Large intestine (tissue), 3 donors: ENCODE measurements at regions not wholly inside any gene's neighbourhood (a gene's known extent, or its start where the extent isn't known, plus 50 kb on each side); places are given as distances from the start of the nearest gene placed in this dataset.

Source experiments
- DNase-seq, 2 donors: peaks; one replicate each; pipeline versions ENCODE4 v3.0.0 to v3.0.0-alpha.2; 2013
- H3K27ac ChIP-seq: one replicate; pipeline ENCODE4 v1.5.1; 2013; ENCODE audit warnings: low read length
- H3K27me3 ChIP-seq: 2 replicates; pipeline ENCODE4 v1.6.1; 2013; ENCODE audit warnings: low read length; ENCODE audit not compliant: control insufficient read depth, insufficient read depth
- H3K36me3 ChIP-seq: 2 replicates; pipeline ENCODE4 v1.6.1; 2013; ENCODE audit warnings: low read length; ENCODE audit not compliant: control insufficient read depth, insufficient read depth
- H3K4me1 ChIP-seq: one replicate; pipeline ENCODE4 v1.6.1; 2013; ENCODE audit warnings: low read length; ENCODE audit not compliant: control insufficient read depth, insufficient read depth
- H3K4me3 ChIP-seq: one replicate; pipeline ENCODE4 v1.5.1; 2013; ENCODE audit warnings: low read length
- H3K9me3 ChIP-seq: one replicate; pipeline ENCODE4 v1.6.1; 2013; ENCODE audit warnings: mild to moderate bottlenecking, low read depth, low read length, moderate library complexity; ENCODE audit not compliant: control insufficient read depth
- WGBS: methylation state at CpG from one replicate; pipeline ENCODE4 v1.1.5; 2013; ENCODE audit warnings: low lambda C conversion rate; ENCODE audit not compliant: insufficient coverage; 5-methylcytosine and 5-hydroxymethylcytosine counted together

DNA sequence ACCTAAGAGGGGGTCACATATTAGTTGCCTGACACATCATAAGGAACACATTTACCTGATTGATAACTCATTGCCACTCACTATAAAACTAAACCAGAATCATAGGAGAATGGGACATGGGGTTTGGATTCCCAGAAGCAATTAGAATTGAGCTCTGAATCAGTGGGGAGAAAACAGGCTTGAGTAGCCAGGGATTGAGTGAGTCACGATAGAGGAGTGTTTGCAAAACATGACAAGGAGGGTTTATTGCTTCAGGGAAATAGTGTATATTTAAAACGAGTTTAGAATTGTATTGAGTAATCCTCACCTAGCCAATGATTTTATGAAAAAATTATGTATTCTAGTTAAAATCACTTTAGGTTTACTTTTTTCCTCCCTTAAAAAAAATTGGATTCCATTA lies 101.1 kb upstream of the THRB start:
- peak overlapping the region; percentile 26 for H3K27ac ChIP-seq
- WGBS: 21% methylated on average over 2 of the region's 2 CpGs
- H3K27me3 ChIP-seq: no peaks in the 10 kb centered on the region
- peak in 1 of 2 donors; percentile 71 for DNase-seq
- H3K4me3 ChIP-seq: no peak overlapping the region
- H3K36me3 ChIP-seq: no peaks in the 10 kb centered on the region
- peaks cover 36% of the 10 kb centered on the region for H3K4me1 ChIP-seq
- H3K9me3 ChIP-seq: no peaks in the 10 kb centered on the region

DNA sequence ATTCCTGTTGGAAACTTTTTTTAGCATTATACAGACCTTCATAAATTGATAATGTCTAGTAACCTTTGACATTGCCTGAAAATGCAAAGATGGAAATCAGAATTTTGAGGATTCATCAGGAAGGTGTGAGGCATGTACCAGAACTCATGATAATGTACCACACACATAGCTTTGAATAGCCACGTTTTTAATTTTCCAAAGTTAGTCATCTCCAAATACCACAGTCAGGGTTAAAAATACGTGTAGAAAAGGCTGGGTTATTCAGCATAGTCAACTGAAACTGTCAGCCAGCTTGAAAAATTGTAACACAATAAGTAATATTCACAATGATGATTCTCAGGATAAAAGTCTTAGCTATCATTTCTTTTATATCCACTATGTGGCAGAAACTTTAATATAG lies 102.0 kb upstream of the THRB start:
- no peaks in the 10 kb centered on the region for H3K36me3 ChIP-seq
- DNase-seq: no peak
- WGBS: 93% methylated on average over 2 of the region's 2 CpGs

DNA sequence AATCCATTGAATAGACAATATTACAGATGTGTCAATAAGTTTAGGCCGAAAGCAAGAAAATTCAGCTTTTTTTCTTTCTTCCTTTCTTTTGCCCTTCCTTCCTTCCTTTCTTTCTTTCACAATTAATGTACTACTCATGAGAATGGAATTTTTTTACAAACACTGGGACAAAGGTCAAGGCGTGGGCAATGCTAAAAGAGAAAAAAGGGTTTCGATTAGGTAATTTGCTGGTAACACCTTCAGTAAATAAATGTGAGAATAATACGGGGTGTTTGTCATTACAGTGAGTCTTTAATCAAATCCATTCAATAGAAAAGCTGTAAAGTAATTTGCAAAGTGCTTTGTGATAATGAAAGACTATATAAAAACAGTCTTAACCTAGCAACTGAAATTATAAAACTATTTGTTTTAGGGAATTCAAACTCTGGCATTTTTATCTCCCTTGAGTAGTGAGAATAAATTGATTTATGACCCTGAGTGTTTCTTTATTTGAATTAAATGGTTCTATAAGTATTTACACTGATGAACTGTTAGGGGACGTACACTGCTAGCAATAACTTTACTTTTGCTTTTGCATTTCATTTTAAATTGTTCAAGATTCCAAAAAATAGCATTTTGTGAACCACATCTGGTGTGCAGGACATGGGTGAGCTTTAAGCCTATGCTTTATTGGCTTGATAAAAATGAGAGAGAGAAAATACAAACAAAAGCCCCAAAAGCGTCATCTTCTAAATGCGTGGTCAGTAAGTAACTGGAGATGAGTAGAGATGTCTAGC lies 104.2 kb upstream of the THRB start:
- H3K27ac ChIP-seq: peak overlapping the region; percentile 84
- 15% methylated on average over 5 of the region's 7 CpGs for WGBS

More for the DNA sequence above, 102.0 kb upstream of the THRB start:
- Histone ChIP-seq H3K4me1 (peaks cover 31% of the 10 kb centered on the region), H3K4me3 (no peak overlapping the region), H3K27me3 (no peaks in the 10 kb centered on the region), H3K27ac (peak overlapping the region; percentile 26), H3K9me3 (no peaks in the 10 kb centered on the region)

DNA sequence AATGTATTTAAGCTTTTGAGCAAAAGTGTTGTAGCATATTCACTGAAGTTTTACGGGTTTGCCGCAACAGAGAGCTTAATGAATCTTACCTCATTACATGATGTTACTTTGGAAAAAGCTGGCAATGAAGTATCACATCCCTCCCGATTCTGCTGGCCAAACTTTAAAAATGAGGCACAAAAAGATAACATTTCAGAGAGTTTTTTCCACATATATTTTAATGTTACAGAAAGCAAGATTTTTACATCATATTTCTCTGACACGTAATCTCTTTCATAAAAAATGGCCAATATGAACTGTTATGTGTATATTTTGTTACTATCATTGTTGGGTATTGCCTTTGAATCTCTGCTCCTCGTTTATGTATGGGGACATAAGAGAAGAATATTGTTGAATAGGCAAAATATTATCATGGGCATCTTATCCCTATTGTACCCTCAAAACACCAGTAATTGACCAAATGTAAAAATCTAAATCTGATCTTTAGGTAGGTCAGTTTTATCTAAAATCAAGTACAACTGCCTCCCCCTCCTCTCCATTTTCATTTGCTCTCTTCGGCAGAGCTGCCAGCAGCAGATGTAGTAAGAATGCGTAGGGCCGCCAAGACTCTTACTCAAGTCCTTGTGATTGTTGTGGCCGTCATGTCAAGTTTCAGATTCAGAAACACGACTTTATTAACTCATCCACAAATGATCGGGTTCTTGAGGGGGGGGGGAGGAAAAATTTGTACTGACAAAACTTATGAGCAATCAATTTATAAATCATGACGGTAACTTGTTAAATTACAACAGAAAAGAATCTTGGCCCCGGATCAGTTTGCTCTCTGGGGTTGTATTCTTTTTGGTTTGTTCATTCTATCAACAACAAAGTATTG lies 106.7 kb upstream of the THRB start:
- Histone ChIP-seq H3K36me3 (no peaks in the 10 kb centered on the region), H3K4me3 (no peak overlapping the region), H3K27ac (no peak overlapping the region), H3K9me3 (no peaks in the 10 kb centered on the region), H3K27me3 (no peaks in the 10 kb centered on the region), H3K4me1 (peaks cover 32% of the 10 kb centered on the region)
- DNase-seq: no peak
- 78% methylated on average over 5 of the region's 13 CpGs for WGBS

More for the DNA sequence above, 104.2 kb upstream of the THRB start:
- Histone ChIP-seq H3K9me3 (no peaks in the 10 kb centered on the region), H3K36me3 (no peaks in the 10 kb centered on the region), H3K27me3 (no peaks in the 10 kb centered on the region), H3K4me1 (peaks cover 21% of the 10 kb centered on the region), H3K4me3 (no peak overlapping the region)
- DNase-seq: peak; percentile 84 to 94

DNA sequence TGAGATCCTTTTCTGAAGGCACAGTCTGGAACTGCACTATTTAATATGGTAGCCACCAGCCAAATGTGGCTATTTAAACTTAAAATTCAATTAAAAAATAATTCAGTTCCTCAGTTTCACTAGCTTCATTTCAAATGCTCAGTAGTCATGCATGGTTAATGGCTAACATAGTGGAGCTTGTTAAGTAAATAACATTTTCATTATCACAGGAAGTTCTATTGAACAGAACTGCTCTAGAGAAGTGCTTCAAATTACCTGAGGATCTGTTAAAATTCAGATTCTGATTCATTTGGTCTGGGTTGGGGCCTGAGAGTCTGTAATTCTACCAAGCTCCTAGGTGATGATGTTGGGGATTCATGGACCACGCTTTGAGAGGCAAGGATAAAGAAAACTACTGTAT lies 109.6 kb upstream of the THRB start:
- Histone ChIP-seq H3K4me3 (no peak overlapping the region), H3K27ac (no peak overlapping the region), H3K4me1 (peaks cover 23% of the 10 kb centered on the region), H3K9me3 (no peaks in the 10 kb centered on the region), H3K27me3 (no peaks in the 10 kb centered on the region), H3K36me3 (no peaks in the 10 kb centered on the region)
- WGBS: no CpG with 5 or more reads among the region's 1 CpG
- DNase-seq: peak in 1 of 2 donors; percentile 18

DNA sequence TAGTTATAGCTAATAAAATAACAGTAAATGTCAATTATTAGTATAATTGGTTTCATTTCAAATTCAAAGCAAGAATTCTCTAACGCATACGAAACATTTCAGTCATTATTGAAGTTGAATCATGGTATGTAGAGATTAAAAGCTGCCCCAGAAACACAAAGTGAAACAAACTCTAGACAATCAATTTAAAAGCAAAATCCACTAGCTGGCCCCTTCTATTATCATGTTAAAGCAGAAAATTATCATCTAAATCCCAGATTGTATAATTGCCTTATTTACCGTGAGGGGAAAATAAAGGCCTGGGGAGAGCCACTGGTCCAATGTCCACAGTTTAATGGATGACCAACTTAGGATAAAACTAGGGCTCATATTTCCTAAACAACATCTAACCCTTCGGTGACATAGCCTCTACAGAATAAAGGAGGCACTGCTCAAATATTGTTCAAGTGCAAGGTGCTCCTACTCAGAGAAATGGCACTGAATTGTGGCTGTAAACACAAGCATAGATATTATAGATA lies 110.9 kb upstream of the THRB start:
- 82% methylated on average over 2 of the region's 4 CpGs for WGBS

DNA sequence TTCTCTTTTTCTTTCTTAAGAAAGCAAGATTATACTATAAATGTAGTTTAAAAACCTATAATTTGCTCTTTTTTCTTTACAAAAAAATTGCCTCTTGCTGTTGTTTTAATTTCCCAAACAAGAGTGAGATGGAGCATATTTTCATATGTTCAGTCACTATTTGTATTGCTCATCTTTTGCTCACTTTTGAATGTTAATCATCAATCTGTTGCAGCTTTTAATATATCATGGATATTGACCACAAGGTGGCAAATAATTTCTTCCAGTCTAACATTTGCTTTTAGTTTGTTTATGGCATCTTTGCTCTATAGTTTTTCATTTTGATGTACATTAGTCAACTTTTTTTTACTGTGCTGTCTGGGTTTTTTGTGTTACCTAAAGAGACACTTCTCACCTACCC lies 112.6 kb upstream of the THRB start:
- no peak for DNase-seq
- Histone ChIP-seq H3K4me3 (no peak overlapping the region), H3K36me3 (no peaks in the 10 kb centered on the region), H3K27ac (no peak overlapping the region), H3K27me3 (no peaks in the 10 kb centered on the region), H3K9me3 (no peaks in the 10 kb centered on the region), H3K4me1 (peaks cover 14% of the 10 kb centered on the region)

More for the DNA sequence above, 110.9 kb upstream of the THRB start:
- Histone ChIP-seq H3K4me1 (peaks cover 14% of the 10 kb centered on the region), H3K27me3 (no peaks in the 10 kb centered on the region), H3K9me3 (no peaks in the 10 kb centered on the region), H3K27ac (no peak overlapping the region), H3K36me3 (no peaks in the 10 kb centered on the region), H3K4me3 (no peak overlapping the region)
- DNase-seq: no peak

DNA sequence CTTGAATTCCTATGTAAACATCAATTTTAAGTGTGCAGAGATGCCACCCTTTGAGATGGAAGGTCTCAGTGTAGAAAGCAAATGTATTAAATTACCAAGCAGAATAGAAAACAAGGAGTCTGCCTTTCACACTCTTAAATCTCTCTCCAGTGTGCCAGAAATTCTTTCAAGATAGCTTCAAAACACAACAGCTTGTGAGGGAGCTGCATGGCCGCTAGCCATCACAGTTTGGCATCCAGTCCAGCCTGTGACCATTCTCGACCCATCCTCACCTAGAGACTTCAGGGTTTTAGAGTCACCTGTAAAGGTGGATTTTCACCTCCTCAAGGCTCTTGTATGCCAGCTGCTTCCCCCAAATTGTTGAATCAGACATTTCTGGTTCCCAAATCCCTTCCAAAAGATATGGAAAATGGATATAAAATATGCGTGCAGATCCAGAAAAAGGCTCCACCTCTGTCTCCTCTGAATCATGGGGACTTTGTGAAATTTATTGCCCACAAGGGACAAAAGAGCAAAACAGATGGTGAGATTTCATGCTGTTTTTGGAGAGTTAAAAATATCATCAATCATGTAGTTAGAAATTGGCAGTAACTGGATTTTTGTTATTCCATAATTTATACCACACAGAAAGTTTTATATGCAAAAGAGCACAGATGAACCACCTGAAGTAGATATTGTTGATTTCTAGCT lies 114.2 kb upstream of the THRB start:
- no peak overlapping the region for H3K27ac ChIP-seq
- no peak overlapping the region for H3K4me3 ChIP-seq
- DNase-seq: no peak
- H3K27me3 ChIP-seq: no peaks in the 10 kb centered on the region
- peaks cover 13% of the 10 kb centered on the region for H3K4me1 ChIP-seq
- 100% methylated on average over 1 of the region's 3 CpGs for WGBS
- no peaks in the 10 kb centered on the region for H3K9me3 ChIP-seq
- no peaks in the 10 kb centered on the region for H3K36me3 ChIP-seq

DNA sequence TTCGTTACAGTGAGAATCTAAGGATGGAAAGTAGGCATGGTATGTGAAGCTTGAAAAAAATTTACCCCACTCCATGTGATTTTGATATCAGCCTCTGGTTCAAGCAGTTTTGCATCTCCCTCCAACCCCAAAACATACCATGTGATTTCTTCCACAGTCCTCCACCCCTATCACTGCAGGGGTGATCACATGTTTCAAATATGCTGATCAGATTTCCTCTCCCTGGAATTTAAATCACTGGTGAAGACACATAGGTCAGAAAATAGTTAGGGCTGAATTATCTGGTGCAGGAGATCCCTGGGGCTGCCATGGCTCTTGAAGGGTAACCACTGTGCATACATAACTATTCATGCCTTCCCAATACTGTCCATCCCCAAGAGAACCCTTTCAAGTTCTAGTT lies 119.7 kb upstream of the THRB start:
- Histone ChIP-seq H3K27ac (peak overlapping the region; percentile 80), H3K36me3 (no peaks in the 10 kb centered on the region), H3K9me3 (no peaks in the 10 kb centered on the region), H3K4me3 (no peak overlapping the region), H3K27me3 (no peaks in the 10 kb centered on the region), H3K4me1 (peaks cover 27% of the 10 kb centered on the region)
- WGBS: 83% methylated on average over 1 of the region's 1 CpG
- DNase-seq: no peak

DNA sequence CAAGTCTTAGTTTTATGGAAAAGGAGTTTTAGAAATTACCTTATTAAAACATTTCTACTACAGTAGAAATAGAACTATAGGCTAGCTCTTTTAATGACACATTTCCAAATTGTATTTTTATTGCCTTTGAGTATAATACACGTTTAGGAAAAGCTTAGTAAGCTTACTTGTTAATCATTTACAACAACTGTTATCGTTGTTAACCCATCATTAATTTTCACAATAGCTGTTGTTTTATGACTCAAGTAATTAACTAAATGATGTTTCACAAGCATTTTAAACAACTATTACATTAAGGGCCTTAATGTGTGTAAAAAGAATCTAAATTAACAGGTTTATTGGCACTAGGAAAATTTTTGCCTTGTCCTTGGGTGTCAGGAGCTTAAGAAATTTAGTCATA lies 120.5 kb upstream of the THRB start:
- Histone ChIP-seq H3K4me1 (peaks cover 27% of the 10 kb centered on the region), H3K36me3 (no peaks in the 10 kb centered on the region), H3K27me3 (no peaks in the 10 kb centered on the region), H3K9me3 (no peaks in the 10 kb centered on the region), H3K4me3 (no peak overlapping the region), H3K27ac (peak overlapping the region; percentile 80)
- WGBS: 29% methylated on average over 2 of the region's 2 CpGs
- peak; percentile 28 to 78 for DNase-seq
